ENCODE measurements at regions not wholly inside any gene's neighbourhood (a gene's known extent, or its start where the extent isn't known, plus 50 kb on each side); places are given as distances from the start of the nearest gene placed in this dataset.

- intact Hi-C loops (cut with DNase I) = no loop called here
These were observed 78.4 kb upstream of the POU3F1 start for GRCh38 chr1:38125016-38125415.

GRCh38 chr1:38123356-38124135 is 77.0 kb upstream of the POU3F1 start:
- no peak for DNase-seq
- Histone ChIP-seq H3K4me3 (no peak overlapping the region), H3K4me1 (replicated peaks in 1 of 2) (no peaks in the 10 kb centered on the region), H3K27ac (no peak overlapping the region), H3K27me3 (no peaks in the 10 kb centered on the region), H3K36me3 (replicated peaks in 1 of 2) (no peaks in the 10 kb centered on the region), H3K9me3 (replicated peaks in 1 of 3) (no peaks in the 10 kb centered on the region)
- intact Hi-C loops (cut with DNase I) = no loop called here
- 81 to 82% (median 81%) methylated on average over 14 to 19 of the region's 19 CpGs for WGBS, 4 donors
- no peak for TF ChIP-seq POLR2A (IDR thresholded peaks at IDR 0.05)
- TF ChIP-seq CTCF (IDR thresholded peaks at IDR 0.05) = no peak

More at GRCh38 chr1:38125016-38125415, 78.4 kb upstream of the POU3F1 start:
- TF ChIP-seq CTCF (IDR thresholded peaks at IDR 0.05) = no peak
- TF ChIP-seq POLR2A (IDR thresholded peaks at IDR 0.05) = no peak
- Histone ChIP-seq H3K4me3 (no peak overlapping the region), H3K36me3 (replicated peaks in 1 of 2) (no peaks in the 10 kb centered on the region), H3K27ac (no peak overlapping the region), H3K27me3 (no peaks in the 10 kb centered on the region), H3K4me1 (replicated peaks in 1 of 2) (no peaks in the 10 kb centered on the region), H3K9me3 (replicated peaks in 1 of 3) (no peaks in the 10 kb centered on the region)
- WGBS, 4 donors = 80 to 92% (median 81%) methylated on average over 5 of the region's 5 CpGs
- no peak for DNase-seq

GRCh38 chr1:38121231-38121680 is 74.7 kb upstream of the POU3F1 start:
- no peak for DNase-seq
- no peak overlapping the region for H3K27ac ChIP-seq
- H3K36me3 ChIP-seq (replicated peaks in 1 of 2) = no peaks in the 10 kb centered on the region
- TF ChIP-seq CTCF (IDR thresholded peaks at IDR 0.05) (no peak), POLR2A (IDR thresholded peaks at IDR 0.05) (no peak)
- intact Hi-C loops (cut with DNase I) = no loop called here
- no peaks in the 10 kb centered on the region for H3K9me3 ChIP-seq (replicated peaks in 1 of 3)
- H3K4me3 ChIP-seq = no peak overlapping the region
- no peaks in the 10 kb centered on the region for H3K27me3 ChIP-seq
- WGBS, 4 donors = 82 to 91% (median 86%) methylated on average over 9 to 14 of the region's 14 CpGs
- no peaks in the 10 kb centered on the region for H3K4me1 ChIP-seq (replicated peaks in 1 of 2)

GRCh38 chr1:38120552-38121230 is 74.1 kb upstream of the POU3F1 start:
- Histone ChIP-seq H3K4me1 (replicated peaks in 1 of 2) (no peaks in the 10 kb centered on the region), H3K9me3 (replicated peaks in 1 of 3) (no peaks in the 10 kb centered on the region), H3K4me3 (no peak overlapping the region), H3K27ac (no peak overlapping the region), H3K27me3 (no peaks in the 10 kb centered on the region), H3K36me3 (replicated peaks in 1 of 2) (no peaks in the 10 kb centered on the region)
- WGBS, 4 donors = 83 to 90% (median 89%) methylated on average over 5 of the region's 5 CpGs
- TF ChIP-seq CTCF (IDR thresholded peaks at IDR 0.05) (no peak), POLR2A (IDR thresholded peaks at IDR 0.05) (no peak)
- no peak for DNase-seq
- intact Hi-C loops (cut with DNase I) = no loop called here

All from adrenal gland (tissue), 9 donors.